Parathyroid adenoma (tissue), 2 donors: ENCODE measurements at regions not wholly inside any gene's neighbourhood (a gene's known extent, or its start where the extent isn't known, plus 50 kb on each side); places are given as distances from the start of the nearest gene placed in this dataset.
"Not testable (repeated sequence)": the region's sequence is repeated elsewhere in the genome, so short reads cannot be mapped to it uniquely, and the experiment has no call there.

ENCODE experiments used
- H2AFZ ChIP-seq: fragments of 300-600 bp; sonication (generic); one replicate; pipeline ENCODE4 v1.7.0; 2017; ENCODE audit warnings: antibody characterized with exemption, mild to moderate bottlenecking
- H3K27ac ChIP-seq: fragments of 300-600 bp; sonication (generic); one replicate; pipeline ENCODE4 v1.7.0; 2017
- H3K27me3 ChIP-seq: fragments of 300-600 bp; sonication (generic); one replicate; pipeline ENCODE4 v1.7.0; 2017; ENCODE audit warnings: low read length; ENCODE audit not compliant: control insufficient read depth, insufficient read depth
- H3K36me3 ChIP-seq: fragments of 300-600 bp; sonication (generic); one replicate; pipeline ENCODE4 v1.7.0; 2017; ENCODE audit warnings: low read length; ENCODE audit not compliant: control insufficient read depth, insufficient read depth
- H3K4me1 ChIP-seq: fragments of 300-600 bp; sonication (generic); one replicate; pipeline ENCODE4 v1.7.0; 2017; ENCODE audit warnings: control low read depth
- H3K4me2 ChIP-seq: fragments of 300-600 bp; sonication (generic); one replicate; pipeline ENCODE4 v1.7.0; 2017; ENCODE audit warnings: low read length
- H3K4me3 ChIP-seq: fragments of 300-600 bp; sonication (generic); one replicate; pipeline ENCODE4 v1.7.0; 2017; ENCODE audit warnings: low read depth, low read length
- H3K79me2 ChIP-seq: fragments of 300-600 bp; sonication (generic); one replicate; pipeline ENCODE4 v1.7.0; 2017; ENCODE audit warnings: control low read depth
- H3K9ac ChIP-seq: fragments of 300-600 bp; sonication (generic); one replicate; pipeline ENCODE4 v1.7.0; 2017; ENCODE audit warnings: mild to moderate bottlenecking
- H3K9me3 ChIP-seq: fragments of 300-600 bp; sonication (generic); one replicate; pipeline ENCODE4 v1.7.0; 2017; ENCODE audit warnings: low read length; ENCODE audit not compliant: control insufficient read depth
- CTCF ChIP-seq: fragments of 300-600 bp; sonication (generic); IDR thresholded peaks from one replicate; pipeline ENCODE4 v1.7.0; 2017; ENCODE audit warnings: antibody characterized with exemption, mild to moderate bottlenecking
- donor health status: primary hyperparathyroidism.

GRCh38 chr15:89023311-89023961 is 64.8 kb upstream of the ABHD2 start:
- Histone ChIP-seq H3K4me3 (no peak overlapping the region), H3K9ac (no peak overlapping the region), H3K9me3 (no peaks in the 10 kb centered on the region), H3K27ac (no peak overlapping the region), H3K79me2 (no peaks in the 10 kb centered on the region), H3K4me2 (no peak overlapping the region), H3K27me3 (no peaks in the 10 kb centered on the region), H3K36me3 (no peaks in the 10 kb centered on the region), H2AFZ (no peak overlapping the region), H3K4me1 (no peaks in the 10 kb centered on the region)
- TF ChIP-seq CTCF: no peak

- Histone ChIP-seq H3K79me2 (no peaks in the 10 kb centered on the region), H3K4me3 (no peak overlapping the region), H3K9me3 (no peaks in the 10 kb centered on the region), H3K27ac (no peak overlapping the region), H3K36me3 (no peaks in the 10 kb centered on the region), H3K4me2 (no peak overlapping the region), H2AFZ (no peak overlapping the region), H3K9ac (no peak overlapping the region), H3K27me3 (no peaks in the 10 kb centered on the region), H3K4me1 (no peaks in the 10 kb centered on the region)
- TF ChIP-seq CTCF: no peak
These were observed 63.8 kb upstream of the ABHD2 start for GRCh38 chr15:89024418-89024817.

GRCh38 chr15:89026167-89026566 is 62.1 kb upstream of the ABHD2 start:
- no peak for TF ChIP-seq CTCF

GRCh38 chr15:89028036-89028435 is 60.2 kb upstream of the ABHD2 start:
- H3K4me3 ChIP-seq: no peak overlapping the region
- H3K4me1 ChIP-seq: no peaks in the 10 kb centered on the region
- H3K4me2 ChIP-seq: no peak overlapping the region
- H2AFZ ChIP-seq: no peak overlapping the region
- no peaks in the 10 kb centered on the region for H3K36me3 ChIP-seq
- no peaks in the 10 kb centered on the region for H3K79me2 ChIP-seq
- no peak overlapping the region for H3K27ac ChIP-seq
- no peaks in the 10 kb centered on the region for H3K27me3 ChIP-seq
- no peak overlapping the region for H3K9ac ChIP-seq
- H3K9me3 ChIP-seq: no peaks in the 10 kb centered on the region
- no peak for TF ChIP-seq CTCF

More at GRCh38 chr15:89026167-89026566, 62.1 kb upstream of the ABHD2 start:
- no peaks in the 10 kb centered on the region for H3K9me3 ChIP-seq
- no peak overlapping the region for H3K9ac ChIP-seq
- H2AFZ ChIP-seq: no peak overlapping the region
- H3K27me3 ChIP-seq: no peaks in the 10 kb centered on the region
- H3K79me2 ChIP-seq: no peaks in the 10 kb centered on the region
- H3K36me3 ChIP-seq: no peaks in the 10 kb centered on the region
- H3K4me1 ChIP-seq: no peaks in the 10 kb centered on the region
- H3K4me3 ChIP-seq: no peak overlapping the region
- no peak overlapping the region for H3K27ac ChIP-seq
- H3K4me2 ChIP-seq: no peak overlapping the region

- Histone ChIP-seq H3K36me3 (no peaks in the 10 kb centered on the region), H3K9ac (no peak overlapping the region), H3K27me3 (no peaks in the 10 kb centered on the region), H3K9me3 (no peaks in the 10 kb centered on the region), H3K4me1 (no peaks in the 10 kb centered on the region), H2AFZ (no peak overlapping the region), H3K79me2 (no peaks in the 10 kb centered on the region), H3K4me3 (no peak overlapping the region), H3K27ac (no peak overlapping the region), H3K4me2 (no peak overlapping the region)
- no peak for TF ChIP-seq CTCF
These were observed 57.9 kb upstream of the ABHD2 start for GRCh38 chr15:89030311-89030710.

- not testable (repeated sequence) for H3K9ac ChIP-seq, H3K79me2 ChIP-seq, H3K4me3 ChIP-seq, H3K27me3 ChIP-seq, H3K36me3 ChIP-seq, H3K27ac ChIP-seq, H3K4me2 ChIP-seq, H3K9me3 ChIP-seq, H2AFZ ChIP-seq, H3K4me1 ChIP-seq
These were observed 56.5 kb upstream of the ABHD2 start for GRCh38 chr15:89031637-89032285.
